ENCODE measurements at regions not wholly inside any gene's neighbourhood (a gene's known extent, or its start where the extent isn't known, plus 50 kb on each side); places are given as distances from the start of the nearest gene placed in this dataset.

GRCh38 chr13:90675129-90675528, 672.4 kb upstream of the MIR17HG start (continued):
- TF ChIP-seq, protein P1, sequence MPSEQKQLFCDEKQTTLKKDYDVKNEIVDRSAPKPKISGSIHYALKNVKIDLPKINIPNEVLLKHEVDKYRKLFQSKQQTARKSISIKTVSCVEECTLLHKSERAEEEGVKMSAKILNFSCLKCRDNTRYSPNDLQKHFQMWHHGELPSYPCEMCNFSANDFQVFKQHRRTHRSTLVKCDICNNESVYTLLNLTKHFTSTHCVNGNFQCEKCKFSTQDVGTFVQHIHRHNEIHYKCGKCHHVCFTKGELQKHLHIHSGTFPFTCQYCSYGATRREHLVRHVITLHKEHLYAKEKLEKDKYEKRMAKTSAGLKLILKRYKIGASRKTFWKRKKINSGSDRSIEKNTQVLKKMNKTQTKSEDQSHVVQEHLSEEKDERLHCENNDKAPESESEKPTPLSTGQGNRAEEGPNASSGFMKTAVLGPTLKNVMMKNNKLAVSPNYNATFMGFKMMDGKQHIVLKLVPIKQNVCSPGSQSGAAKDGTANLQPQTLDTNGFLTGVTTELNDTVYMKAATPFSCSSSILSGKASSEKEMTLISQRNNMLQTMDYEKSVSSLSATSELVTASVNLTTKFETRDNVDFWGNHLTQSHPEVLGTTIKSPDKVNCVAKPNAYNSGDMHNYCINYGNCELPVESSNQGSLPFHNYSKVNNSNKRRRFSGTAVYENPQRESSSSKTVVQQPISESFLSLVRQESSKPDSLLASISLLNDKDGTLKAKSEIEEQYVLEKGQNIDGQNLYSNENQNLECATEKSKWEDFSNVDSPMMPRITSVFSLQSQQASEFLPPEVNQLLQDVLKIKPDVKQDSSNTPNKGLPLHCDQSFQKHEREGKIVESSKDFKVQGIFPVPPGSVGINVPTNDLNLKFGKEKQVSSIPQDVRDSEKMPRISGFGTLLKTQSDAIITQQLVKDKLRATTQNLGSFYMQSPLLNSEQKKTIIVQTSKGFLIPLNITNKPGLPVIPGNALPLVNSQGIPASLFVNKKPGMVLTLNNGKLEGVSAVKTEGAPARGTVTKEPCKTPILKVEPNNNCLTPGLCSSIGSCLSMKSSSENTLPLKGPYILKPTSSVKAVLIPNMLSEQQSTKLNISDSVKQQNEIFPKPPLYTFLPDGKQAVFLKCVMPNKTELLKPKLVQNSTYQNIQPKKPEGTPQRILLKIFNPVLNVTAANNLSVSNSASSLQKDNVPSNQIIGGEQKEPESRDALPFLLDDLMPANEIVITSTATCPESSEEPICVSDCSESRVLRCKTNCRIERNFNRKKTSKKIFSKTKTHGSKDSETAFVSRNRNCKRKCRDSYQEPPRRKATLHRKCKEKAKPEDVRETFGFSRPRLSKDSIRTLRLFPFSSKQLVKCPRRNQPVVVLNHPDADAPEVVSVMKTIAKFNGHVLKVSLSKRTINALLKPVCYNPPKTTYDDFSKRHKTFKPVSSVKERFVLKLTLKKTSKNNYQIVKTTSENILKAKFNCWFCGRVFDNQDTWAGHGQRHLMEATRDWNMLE (tag by site-specific recombination; conservative IDR thresholded peaks at IDR 0.05; ENCODE audit: low read depth) = no peak
- TF ChIP-seq PRDM2 (tag by site-specific recombination; IDR thresholded peaks at IDR 0.05; ENCODE audit: borderline replicate concordance) = no peak
- TF ChIP-seq ZNF561 (tag by site-specific recombination; IDR thresholded peaks at IDR 0.05; ENCODE audit: borderline replicate concordance) = no peak
- TF ChIP-seq ZNF138 (tag by site-specific recombination; IDR thresholded peaks at IDR 0.05; ENCODE audit: borderline replicate concordance) = no peak
- no peak for TF ChIP-seq ZNF404 (tag by site-specific recombination; IDR thresholded peaks at IDR 0.05)

- H3K27ac ChIP-seq (ENCODE audit: extremely low read depth, low read depth, low read length) = no peak overlapping the region
- no peaks in the 10 kb centered on the region for H3K36me3 ChIP-seq (ENCODE audit: control insufficient read depth in 2 of 2, insufficient read depth in 1 of 2, low read length in 2 of 2)
- ChIA-PET POLR2A (no interaction called here), CTCF (no interaction called here)
- no peaks in the 10 kb centered on the region for H3K9me3 ChIP-seq (ENCODE audit: control insufficient read depth, insufficient read depth, low read depth, low read length)
- no peaks in the 10 kb centered on the region for H3K4me1 ChIP-seq (ENCODE audit: control insufficient read depth, insufficient read depth, low read length)
- H3K4me3 ChIP-seq (ENCODE audit: low read depth, low read length) = no peak overlapping the region
- TF ChIP-seq GLIS1 (tag by site-specific recombination; IDR thresholded peaks at IDR 0.05) = no peak
- TF ChIP-seq, protein P2, sequence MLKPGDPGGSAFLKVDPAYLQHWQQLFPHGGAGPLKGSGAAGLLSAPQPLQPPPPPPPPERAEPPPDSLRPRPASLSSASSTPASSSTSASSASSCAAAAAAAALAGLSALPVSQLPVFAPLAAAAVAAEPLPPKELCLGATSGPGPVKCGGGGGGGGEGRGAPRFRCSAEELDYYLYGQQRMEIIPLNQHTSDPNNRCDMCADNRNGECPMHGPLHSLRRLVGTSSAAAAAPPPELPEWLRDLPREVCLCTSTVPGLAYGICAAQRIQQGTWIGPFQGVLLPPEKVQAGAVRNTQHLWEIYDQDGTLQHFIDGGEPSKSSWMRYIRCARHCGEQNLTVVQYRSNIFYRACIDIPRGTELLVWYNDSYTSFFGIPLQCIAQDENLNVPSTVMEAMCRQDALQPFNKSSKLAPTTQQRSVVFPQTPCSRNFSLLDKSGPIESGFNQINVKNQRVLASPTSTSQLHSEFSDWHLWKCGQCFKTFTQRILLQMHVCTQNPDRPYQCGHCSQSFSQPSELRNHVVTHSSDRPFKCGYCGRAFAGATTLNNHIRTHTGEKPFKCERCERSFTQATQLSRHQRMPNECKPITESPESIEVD (tag by site-specific recombination; IDR thresholded peaks at IDR 0.05) = no peak
- no peak for TF ChIP-seq ZBTB21 (tag by site-specific recombination; IDR thresholded peaks at IDR 0.05)
- no peak for TF ChIP-seq ZSCAN4 (tag by site-specific recombination; IDR thresholded peaks at IDR 0.05)
- no peak for TF ChIP-seq ZNF132 (tag by site-specific recombination; IDR thresholded peaks at IDR 0.05; ENCODE audit: borderline replicate concordance)
- no peak for TF ChIP-seq ZNF280C (tag by site-specific recombination; IDR thresholded peaks at IDR 0.05)
- TF ChIP-seq ZNF558 (tag by site-specific recombination; IDR thresholded peaks at IDR 0.05) = no peak
- TF ChIP-seq KLF7 (tag by site-specific recombination; IDR thresholded peaks at IDR 0.05; ENCODE audit: borderline replicate concordance) = no peak
- no peak for TF ChIP-seq ZNF239 (tag by site-specific recombination; IDR thresholded peaks at IDR 0.05)
- TF ChIP-seq ZNF350 (tag by site-specific recombination; IDR thresholded peaks at IDR 0.05) = no peak
- no peak for TF ChIP-seq ZSCAN16 (tag by site-specific recombination; IDR thresholded peaks at IDR 0.05)
- no peak for TF ChIP-seq GLIS2 (tag by site-specific recombination; IDR thresholded peaks at IDR 0.05)
- no peak for TF ChIP-seq ZSCAN18 (tag by site-specific recombination; IDR thresholded peaks at IDR 0.05)
- TF ChIP-seq ZNF302 (tag by site-specific recombination; IDR thresholded peaks at IDR 0.05; ENCODE audit: low read depth) = no peak
Observed at GRCh38 chr13:90680826-90681225, 666.7 kb upstream of the MIR17HG start.

Data from HEK293 (cell line).